ENCODE measurements at regions not wholly inside any gene's neighbourhood (a gene's known extent, or its start where the extent isn't known, plus 50 kb on each side); places are given as distances from the start of the nearest gene placed in this dataset.

GRCh38 chr15:69843900-69844304, 253.8 kb downstream of the TLE3 start:
- TF ChIP-seq POLR2A (IDR thresholded peaks at IDR 0.05) (no peak), CTCF (IDR thresholded peaks at IDR 0.05) (no peak)

Measured in tibial nerve (tissue), 3 donors.